Glutamatergic neuron (in vitro differentiated cells): ENCODE measurements at regions not wholly inside any gene's neighbourhood (a gene's known extent, or its start where the extent isn't known, plus 50 kb on each side); places are given as distances from the start of the nearest gene placed in this dataset.
A peak's percentile ranks its signal among the peaks of the same experiment; 100 is the strongest.

Source experiments
- DNase-seq: peaks from one replicate; pipeline ENCODE4 v3.0.0; 2022
- H3K27ac Mint-ChIP-seq: one replicate; pipeline ENCODE4 v1.8.0; 2020; ENCODE audit warnings: mild to moderate bottlenecking, mixed read lengths, inconsistent platforms; ENCODE audit not compliant: unreplicated experiment
- H3K27me3 Mint-ChIP-seq: one replicate; pipeline ENCODE4 v1.8.0; 2020; ENCODE audit warnings: mild to moderate bottlenecking, moderate library complexity, mixed read lengths, inconsistent platforms; ENCODE audit not compliant: unreplicated experiment
- H3K36me3 Mint-ChIP-seq: one replicate; pipeline ENCODE4 v1.8.0; 2020; ENCODE audit warnings: mild to moderate bottlenecking, mixed read lengths, inconsistent platforms; ENCODE audit not compliant: unreplicated experiment
- H3K4me1 Mint-ChIP-seq: one replicate; pipeline ENCODE4 v1.8.0; 2020; ENCODE audit warnings: mild to moderate bottlenecking, low read depth, mixed read lengths, inconsistent platforms; ENCODE audit not compliant: unreplicated experiment
- H3K4me3 Mint-ChIP-seq: one replicate; pipeline ENCODE4 v1.8.0; 2020; ENCODE audit warnings: mild to moderate bottlenecking, mixed read lengths, inconsistent platforms; ENCODE audit not compliant: unreplicated experiment
- H3K9me3 Mint-ChIP-seq: one replicate; pipeline ENCODE4 v1.8.0; 2020; ENCODE audit warnings: mild to moderate bottlenecking, moderate library complexity, mixed read lengths, inconsistent platforms; ENCODE audit not compliant: unreplicated experiment
- TF ChIP-seq, protein P1 (sequence below): fragments of 200-600 bp; sonication (generic); IDR thresholded peaks from one replicate; pipeline ENCODE4 v1.5.0; 2021; ENCODE audit not compliant: partially characterized antibody, unreplicated experiment

GRCh38 chr2:185188656-185189055 lies 549.9 kb upstream of the FSIP2 start:
- no peaks in the 10 kb centered on the region for H3K36me3 Mint-ChIP-seq
- H3K27me3 Mint-ChIP-seq = peaks cover 4% of the 10 kb centered on the region

GRCh38 chr2:185201063-185201462 lies 537.5 kb upstream of the FSIP2 start:
- Mint-ChIP-seq H3K27me3 (peaks cover 2% of the 10 kb centered on the region), H3K9me3 (peaks cover 1% of the 10 kb centered on the region), H3K36me3 (peaks cover 13% of the 10 kb centered on the region), H3K4me1 (peaks cover 23% of the 10 kb centered on the region), H3K27ac (no peak overlapping the region), H3K4me3 (no peak overlapping the region)
- DNase-seq = no peak
- TF ChIP-seq, protein P1, sequence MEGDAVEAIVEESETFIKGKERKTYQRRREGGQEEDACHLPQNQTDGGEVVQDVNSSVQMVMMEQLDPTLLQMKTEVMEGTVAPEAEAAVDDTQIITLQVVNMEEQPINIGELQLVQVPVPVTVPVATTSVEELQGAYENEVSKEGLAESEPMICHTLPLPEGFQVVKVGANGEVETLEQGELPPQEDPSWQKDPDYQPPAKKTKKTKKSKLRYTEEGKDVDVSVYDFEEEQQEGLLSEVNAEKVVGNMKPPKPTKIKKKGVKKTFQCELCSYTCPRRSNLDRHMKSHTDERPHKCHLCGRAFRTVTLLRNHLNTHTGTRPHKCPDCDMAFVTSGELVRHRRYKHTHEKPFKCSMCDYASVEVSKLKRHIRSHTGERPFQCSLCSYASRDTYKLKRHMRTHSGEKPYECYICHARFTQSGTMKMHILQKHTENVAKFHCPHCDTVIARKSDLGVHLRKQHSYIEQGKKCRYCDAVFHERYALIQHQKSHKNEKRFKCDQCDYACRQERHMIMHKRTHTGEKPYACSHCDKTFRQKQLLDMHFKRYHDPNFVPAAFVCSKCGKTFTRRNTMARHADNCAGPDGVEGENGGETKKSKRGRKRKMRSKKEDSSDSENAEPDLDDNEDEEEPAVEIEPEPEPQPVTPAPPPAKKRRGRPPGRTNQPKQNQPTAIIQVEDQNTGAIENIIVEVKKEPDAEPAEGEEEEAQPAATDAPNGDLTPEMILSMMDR = no peak

More at GRCh38 chr2:185188656-185189055, 549.9 kb upstream of the FSIP2 start:
- Mint-ChIP-seq H3K4me1 (no peaks in the 10 kb centered on the region), H3K27ac (no peak overlapping the region), H3K9me3 (peaks cover 4% of the 10 kb centered on the region), H3K4me3 (no peak overlapping the region)
- TF ChIP-seq, protein P1 = no peak
- no peak for DNase-seq

DNA sequence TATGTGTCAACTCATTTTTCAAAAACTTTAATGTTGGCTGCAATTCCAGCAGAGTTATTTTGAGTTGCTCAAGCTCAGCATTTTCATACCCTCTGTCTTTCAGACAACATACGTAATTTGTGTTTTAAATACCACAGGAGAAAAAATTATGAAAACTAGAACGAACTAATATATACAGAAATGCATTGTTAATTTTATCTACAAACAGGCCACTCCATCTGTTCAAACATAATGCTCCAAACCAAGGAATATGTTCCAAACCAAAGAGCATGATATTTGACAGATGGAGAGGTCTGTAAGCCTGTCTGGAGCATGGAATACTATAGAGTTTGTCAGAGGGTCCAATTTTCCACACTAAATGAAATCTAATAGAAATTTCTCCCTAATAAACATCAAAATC lies 536.2 kb upstream of the FSIP2 start:
- H3K4me3 Mint-ChIP-seq = peak overlapping the region; percentile 57
- H3K27ac Mint-ChIP-seq = peak overlapping the region; percentile 76
- peaks cover 2% of the 10 kb centered on the region for H3K27me3 Mint-ChIP-seq
- peaks cover 23% of the 10 kb centered on the region for H3K4me1 Mint-ChIP-seq
- H3K36me3 Mint-ChIP-seq = peaks cover 13% of the 10 kb centered on the region
- DNase-seq = no peak
- H3K9me3 Mint-ChIP-seq = peaks cover 1% of the 10 kb centered on the region
- TF ChIP-seq, protein P1 = no peak

DNA sequence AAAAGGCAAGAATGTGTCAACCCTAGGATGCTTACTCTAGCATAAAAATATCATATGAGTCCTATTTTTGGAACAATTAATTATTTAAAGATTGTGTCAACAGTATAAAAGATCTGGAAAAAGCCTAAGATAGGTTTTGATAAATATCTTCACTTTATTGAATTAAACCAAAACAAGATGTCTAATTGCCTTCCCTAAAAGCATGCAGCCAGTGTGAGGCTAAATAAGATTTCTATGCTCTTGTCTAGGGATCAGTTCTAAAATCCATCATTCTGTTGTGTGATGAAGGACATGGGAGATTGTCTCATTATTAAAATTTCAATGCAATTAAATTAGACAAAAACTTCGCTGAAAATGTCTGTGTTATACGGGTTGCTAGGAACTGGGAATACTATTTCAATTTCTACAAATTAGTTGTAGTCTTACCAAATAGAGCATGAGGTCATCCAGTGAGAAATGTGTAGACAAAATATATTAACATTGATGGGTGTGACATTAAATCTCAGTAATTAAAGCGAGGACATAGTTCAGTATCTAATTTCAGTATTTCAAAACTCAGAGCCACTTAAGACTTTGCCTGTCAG lies 535.6 kb upstream of the FSIP2 start:
- H3K4me3 Mint-ChIP-seq = peak overlapping the region; percentile 54
- H3K4me1 Mint-ChIP-seq = peaks cover 23% of the 10 kb centered on the region
- no peak for DNase-seq
- TF ChIP-seq, protein P1 = no peak
- peak overlapping the region; percentile 80 for H3K27ac Mint-ChIP-seq
- peaks cover 2% of the 10 kb centered on the region for H3K27me3 Mint-ChIP-seq
- peaks cover 13% of the 10 kb centered on the region for H3K36me3 Mint-ChIP-seq
- peaks cover 1% of the 10 kb centered on the region for H3K9me3 Mint-ChIP-seq

DNA sequence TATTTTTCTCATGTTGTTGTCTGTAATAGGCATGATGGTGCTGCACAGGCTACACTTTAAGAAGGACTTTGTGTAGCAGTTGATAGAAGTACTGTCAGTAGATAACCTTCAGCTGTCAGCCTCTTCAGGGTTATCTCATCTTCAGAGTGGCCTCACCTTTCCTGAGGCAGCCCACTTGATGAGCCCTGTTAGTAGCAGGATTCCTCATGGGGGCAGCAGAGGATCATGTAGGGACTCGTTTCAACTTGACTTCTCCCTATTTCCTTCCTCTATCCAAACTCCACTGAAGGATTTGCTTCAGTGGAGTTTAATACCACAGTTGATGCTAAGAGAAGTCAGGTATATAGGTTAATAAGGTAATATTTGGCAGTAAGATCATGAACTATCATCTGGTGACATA lies 530.3 kb upstream of the FSIP2 start:
- Mint-ChIP-seq H3K27ac (no peak overlapping the region), H3K36me3 (peaks cover 13% of the 10 kb centered on the region), H3K4me1 (peaks cover 14% of the 10 kb centered on the region), H3K4me3 (no peak overlapping the region), H3K9me3 (no peaks in the 10 kb centered on the region), H3K27me3 (peaks cover 7% of the 10 kb centered on the region)
- peak; percentile 62 for DNase-seq
- TF ChIP-seq, protein P1 = peak; percentile 32
